Esophagus muscularis mucosa (tissue), 4 donors: ENCODE measurements at regions not wholly inside any gene's neighbourhood (a gene's known extent, or its start where the extent isn't known, plus 50 kb on each side); places are given as distances from the start of the nearest gene placed in this dataset.

ENCODE experiments used
- DNase-seq: peaks from one replicate; pipeline ENCODE4 v3.0.0-alpha.2; 2017; ENCODE audit errors: extremely low spot score
- H3K27ac ChIP-seq, 4 donors: fragments of 200-600 bp; sonication (generic); replicated peaks in 1 of 4; 1 replicate in 3 of 4; 2 replicates in 1 of 4; pipeline ENCODE4 v1.5.1; 2016 to 2019; ENCODE audit warnings: mild to moderate bottlenecking in 1 of 4
- H3K27me3 ChIP-seq, 4 donors: fragments of 200-600 bp; sonication (generic); one replicate each; pipeline versions ENCODE4 v1.5.1 to v1.6.0; 2016 to 2019
- H3K36me3 ChIP-seq, 4 donors: fragments of 200-600 bp; sonication (generic); one replicate each; pipeline ENCODE4 v1.5.1; 2016 to 2019
- H3K4me1 ChIP-seq, 4 donors: fragments of 200-600 bp; sonication (generic); one replicate each; pipeline ENCODE4 v1.5.1; 2016 to 2019
- H3K4me3 ChIP-seq, 4 donors: fragments of 200-600 bp; sonication (generic); 1 replicate in 2 of 4; 2 replicates in 2 of 4; pipeline ENCODE4 v1.5.1; 2016 to 2019; ENCODE audit warnings: mild to moderate bottlenecking in 4 of 4, moderate library complexity in 1 of 4
- H3K9me3 ChIP-seq, 4 donors: fragments of 200-600 bp; sonication (generic); 1 replicate in 3 of 4; 2 replicates in 1 of 4; pipeline ENCODE4 v1.5.1; 2016 to 2019
- CTCF ChIP-seq, 3 experiments: fragments of 200-600 bp in 2 of 3; fragments of 450-650 bp in 1 of 3; sonication (generic) in 2 of 3; IDR thresholded peaks; one replicate each; pipeline ENCODE4 v1.5.1; 2017 to 2019; ENCODE audit warnings: antibody characterized with exemption in 3 of 3, mild to moderate bottlenecking in 2 of 3, moderate library complexity in 1 of 3
- EP300 ChIP-seq: sonication (generic); formaldehyde crosslinking; IDR thresholded peaks from one replicate; pipeline ENCODE4 v1.6.1; 2017; ENCODE audit warnings: antibody characterized with exemption
- POLR2A ChIP-seq: fragments of 450-650 bp; IDR thresholded peaks from one replicate; pipeline ENCODE4 v1.6.1; 2017; ENCODE audit warnings: antibody characterized with exemption, moderate library complexity, mild to moderate bottlenecking, low read depth
- POLR2AphosphoS5 ChIP-seq, 2 donors: sonication (generic); formaldehyde crosslinking; IDR thresholded peaks; one replicate each; pipeline ENCODE4 v1.6.1; 2017; ENCODE audit warnings: antibody characterized with exemption in 2 of 2
- WGBS: methylation state at CpG from one replicate; pipeline ENCODE4 v1.1.5; 2018; 5-methylcytosine and 5-hydroxymethylcytosine counted together
- intact Hi-C: fragments of 100-400 bp; cut with DNase I; formaldehyde crosslinking; loops from one replicate; pipeline ENCODE4 v1.15.1; 2023

- no peak for DNase-seq
- Histone ChIP-seq H3K9me3 (no peaks in the 10 kb centered on the region), H3K4me3 (no peak overlapping the region), H3K27ac (no peak overlapping the region), H3K36me3 (no peaks in the 10 kb centered on the region), H3K27me3 (no peaks in the 10 kb centered on the region), H3K4me1 (peaks cover 0 to 16% (median 8%) of the 10 kb centered on the region in 4 donors)
- no peak for TF ChIP-seq POLR2A
- TF ChIP-seq EP300: no peak
- TF ChIP-seq POLR2AphosphoS5 (IDR thresholded peaks at IDR 0.05): no peak
- intact Hi-C loops: no loop called here
- 0% methylated on average over 1 of the region's 1 CpG for WGBS
These were observed 263.1 kb downstream of the PTTG2 start for GRCh38 chr4:38223306-38223705.

- peaks cover 0 to 16% (median 8%) of the 10 kb centered on the region in 4 donors for H3K4me1 ChIP-seq
- H3K4me3 ChIP-seq: no peak overlapping the region
- no peaks in the 10 kb centered on the region for H3K9me3 ChIP-seq
- no peaks in the 10 kb centered on the region for H3K36me3 ChIP-seq
- no peak for DNase-seq
- no peaks in the 10 kb centered on the region for H3K27me3 ChIP-seq
- WGBS: 78% methylated on average over 9 of the region's 9 CpGs
- peak overlapping the region in 1 of 4 donors; percentile 7 for H3K27ac ChIP-seq
- intact Hi-C loops: no loop called here
- TF ChIP-seq POLR2AphosphoS5 (IDR thresholded peaks at IDR 0.05): no peak
- TF ChIP-seq EP300: no peak
- no peak for TF ChIP-seq CTCF (IDR thresholded peaks at IDR 0.05)
- TF ChIP-seq POLR2A: no peak
These were observed 263.6 kb downstream of the PTTG2 start for GRCh38 chr4:38223782-38224236.

- no peak overlapping the region for H3K4me3 ChIP-seq
- H3K27ac ChIP-seq: no peak overlapping the region
- no peaks in the 10 kb centered on the region for H3K9me3 ChIP-seq
- H3K27me3 ChIP-seq: no peaks in the 10 kb centered on the region
- WGBS: 94% methylated on average over 3 of the region's 3 CpGs
- no peak for DNase-seq
- H3K36me3 ChIP-seq: no peaks in the 10 kb centered on the region
- intact Hi-C loops: no loop called here
- TF ChIP-seq POLR2A (no peak), EP300 (no peak), POLR2AphosphoS5 (IDR thresholded peaks at IDR 0.05) (no peak), CTCF (IDR thresholded peaks at IDR 0.05) (no peak)
- H3K4me1 ChIP-seq: peaks cover 0 to 16% (median 8%) of the 10 kb centered on the region in 4 donors
These were observed 264.7 kb downstream of the PTTG2 start for GRCh38 chr4:38224850-38225249.

GRCh38 chr4:38226170-38226569, 266.0 kb downstream of the PTTG2 start:
- Histone ChIP-seq H3K36me3 (no peaks in the 10 kb centered on the region), H3K27me3 (no peaks in the 10 kb centered on the region), H3K27ac (no peak overlapping the region), H3K4me3 (no peak overlapping the region), H3K9me3 (no peaks in the 10 kb centered on the region), H3K4me1 (peaks cover 0 to 16% (median 8%) of the 10 kb centered on the region in 4 donors)
- 97% methylated on average over 2 of the region's 2 CpGs for WGBS
- DNase-seq: peak; percentile 26
- intact Hi-C loops: no loop called here
- TF ChIP-seq POLR2A (no peak), POLR2AphosphoS5 (IDR thresholded peaks at IDR 0.05) (no peak), EP300 (no peak), CTCF (IDR thresholded peaks at IDR 0.05) (no peak)

- Histone ChIP-seq H3K36me3 (no peaks in the 10 kb centered on the region), H3K4me1 (no peaks in the 10 kb centered on the region), H3K4me3 (no peak overlapping the region), H3K9me3 (no peaks in the 10 kb centered on the region), H3K27me3 (no peaks in the 10 kb centered on the region), H3K27ac (no peak overlapping the region)
- WGBS: 83% methylated on average over 10 of the region's 10 CpGs
- DNase-seq: peak; percentile 72
- intact Hi-C loops: no loop called here
- no peak for TF ChIP-seq EP300
- no peak for TF ChIP-seq POLR2AphosphoS5 (IDR thresholded peaks at IDR 0.05)
- no peak for TF ChIP-seq POLR2A
- no peak for TF ChIP-seq CTCF (IDR thresholded peaks at IDR 0.05)
These were observed 270.1 kb downstream of the PTTG2 start for GRCh38 chr4:38230121-38230801.
